ENCODE measurements at regions not wholly inside any gene's neighbourhood (a gene's known extent, or its start where the extent isn't known, plus 50 kb on each side); places are given as distances from the start of the nearest gene placed in this dataset.

- no peak for DNase-seq
These were observed 692.2 kb upstream of the KLHL29 start for GRCh38 chr2:22692746-22693145.

DNA sequence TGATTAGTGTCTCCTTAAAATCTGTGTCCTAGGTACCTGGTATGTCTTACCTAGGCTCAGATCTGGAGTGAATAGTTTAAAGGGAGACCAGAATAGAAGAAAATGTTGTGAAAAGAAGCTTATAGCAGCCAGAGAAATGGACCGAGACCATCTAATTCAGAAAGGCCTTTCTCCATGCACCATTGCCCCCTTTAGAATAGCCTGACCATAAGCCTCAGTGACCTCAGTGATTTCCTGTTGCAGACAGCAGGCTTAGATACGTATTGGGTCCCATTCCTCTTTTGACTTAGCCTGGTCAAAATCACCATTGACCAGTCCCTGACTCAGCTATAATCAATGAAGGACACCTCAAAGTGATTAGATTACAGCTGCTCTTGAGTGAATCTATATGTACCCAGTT, 690.7 kb upstream of the KLHL29 start:
- DNase-seq, result no peak

DNA sequence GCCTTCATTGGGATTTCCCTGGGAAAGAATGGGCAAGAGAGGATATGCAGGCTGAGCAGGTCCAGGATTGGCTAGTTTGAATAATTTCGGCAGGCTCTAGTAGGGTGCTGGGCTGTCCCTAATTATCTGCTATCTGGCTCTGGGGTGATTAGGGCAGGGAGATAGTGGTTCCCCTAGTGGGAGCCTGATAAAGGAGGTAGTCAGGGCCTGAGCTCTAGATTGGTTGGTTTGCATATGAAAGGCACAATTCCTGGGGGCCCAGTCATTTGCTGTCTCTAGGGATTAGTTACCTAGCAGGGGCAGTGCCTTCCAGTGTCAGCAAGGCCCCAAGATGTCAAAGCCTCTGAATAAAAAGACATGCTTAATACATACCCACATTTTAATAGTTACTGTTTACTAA, 690.1 kb upstream of the KLHL29 start:
- no peak for DNase-seq

DNA sequence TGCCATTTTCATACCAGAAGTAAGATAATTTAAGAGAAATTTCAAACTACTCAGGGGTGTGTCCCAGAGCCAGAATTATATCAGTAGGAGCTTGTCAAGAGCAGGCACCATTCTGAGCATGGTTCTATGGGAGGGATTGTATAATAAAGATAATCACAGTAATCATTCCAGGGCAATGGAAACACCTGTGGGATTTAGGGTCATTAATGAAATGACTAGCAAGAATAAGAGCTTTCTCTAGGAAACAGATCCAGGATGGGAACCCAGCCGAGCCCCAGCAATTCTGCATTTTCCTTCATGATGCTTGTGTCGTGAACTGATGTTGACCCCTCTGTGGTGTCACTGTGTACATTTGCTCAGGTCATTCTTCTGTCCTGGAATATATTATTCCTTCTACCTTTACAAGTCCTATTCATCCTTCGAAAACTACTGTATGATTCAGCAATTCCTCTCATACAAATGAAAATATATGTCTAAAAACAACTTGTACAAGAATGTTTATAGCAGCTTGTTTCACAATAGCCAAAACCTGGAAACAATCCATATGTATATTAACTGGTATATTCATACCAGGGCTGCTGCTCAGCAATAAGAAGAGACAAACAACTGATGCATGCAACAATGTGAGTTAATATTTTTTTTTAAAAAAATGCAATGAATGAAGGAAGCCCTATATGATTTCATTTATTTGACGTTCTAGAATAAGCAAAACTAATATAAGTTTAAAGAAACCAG, 687.8 kb upstream of the KLHL29 start:
- no peak for DNase-seq

DNA sequence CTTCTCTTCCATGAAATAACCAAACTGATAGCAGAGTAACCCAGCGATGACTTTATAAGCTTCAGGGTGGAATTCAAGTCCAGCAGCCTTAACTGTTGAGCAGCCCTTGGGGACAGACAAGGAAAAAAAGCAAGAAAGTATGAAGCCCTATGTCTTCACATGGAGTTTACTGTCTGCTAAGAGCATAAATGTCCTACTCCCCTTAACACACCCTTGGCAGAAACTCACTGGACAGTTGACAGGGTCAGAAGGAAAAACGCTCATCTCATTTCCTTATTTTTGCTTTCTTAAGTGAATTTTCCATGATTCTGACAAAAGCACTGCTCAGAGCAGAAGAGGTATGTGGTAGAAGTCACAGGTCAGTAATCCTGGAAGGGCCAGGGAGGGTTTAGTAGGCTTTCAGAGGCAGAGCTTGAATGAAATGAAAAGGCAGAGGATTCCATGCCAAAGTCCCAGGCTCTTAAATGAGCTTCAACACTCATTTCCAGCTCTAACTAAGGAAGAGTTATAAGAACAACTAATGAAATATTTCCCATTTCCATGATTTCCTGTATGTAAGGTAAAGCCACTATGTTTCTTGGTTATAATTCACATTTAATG, 683.3 kb upstream of the KLHL29 start:
- DNase-seq, result no peak

DNA sequence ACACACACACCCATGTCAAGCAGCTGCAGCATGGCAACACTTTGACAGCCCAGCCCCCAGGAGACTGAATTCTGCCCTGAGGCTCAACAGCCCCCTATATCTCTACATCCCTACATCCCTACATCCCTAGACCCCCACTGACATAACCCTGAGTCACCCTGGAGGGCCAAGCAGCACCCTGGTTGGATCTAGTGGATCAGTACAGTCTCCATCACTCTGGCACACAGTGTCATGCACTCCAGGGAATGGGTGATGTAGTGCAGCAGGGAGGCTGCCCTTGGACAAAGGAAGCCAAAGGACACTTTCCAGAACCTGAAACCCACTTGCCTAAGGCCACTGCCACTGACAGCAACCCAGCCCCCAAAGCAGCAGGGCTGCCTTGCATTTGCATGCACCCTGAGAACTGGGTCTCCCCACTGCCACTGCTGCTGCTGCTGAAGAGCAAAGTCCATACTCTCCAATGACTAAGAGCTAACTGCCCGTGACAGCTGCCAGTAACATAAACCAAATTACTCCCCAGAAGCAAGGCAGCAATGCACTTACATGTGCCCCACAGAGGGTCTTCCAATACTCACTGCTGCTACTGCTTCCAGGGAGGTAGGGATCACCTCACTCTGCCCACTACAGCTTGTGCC, 681.6 kb upstream of the KLHL29 start:
- no peak for DNase-seq

- no peak for DNase-seq
These were observed 665.6 kb upstream of the KLHL29 start for GRCh38 chr2:22719396-22719795.

- DNase-seq, result no peak
These were observed 655.5 kb upstream of the KLHL29 start for GRCh38 chr2:22729466-22729865.

GRCh38 chr2:22734373-22735045, 650.5 kb upstream of the KLHL29 start:
- DNase-seq, result no peak

GRCh38 chr2:22737144-22737543, 647.8 kb upstream of the KLHL29 start:
- DNase-seq, result no peak

GRCh38 chr2:22741216-22741615, 643.8 kb upstream of the KLHL29 start:
- no peak for DNase-seq

GRCh38 chr2:22748909-22749308, 636.1 kb upstream of the KLHL29 start:
- DNase-seq, result no peak

GRCh38 chr2:22753476-22753875, 631.5 kb upstream of the KLHL29 start:
- no peak for DNase-seq

GRCh38 chr2:22756276-22757043, 628.5 kb upstream of the KLHL29 start:
- DNase-seq, result no peak

GRCh38 chr2:22769497-22769896, 615.5 kb upstream of the KLHL29 start:
- DNase-seq, result no peak

DNA sequence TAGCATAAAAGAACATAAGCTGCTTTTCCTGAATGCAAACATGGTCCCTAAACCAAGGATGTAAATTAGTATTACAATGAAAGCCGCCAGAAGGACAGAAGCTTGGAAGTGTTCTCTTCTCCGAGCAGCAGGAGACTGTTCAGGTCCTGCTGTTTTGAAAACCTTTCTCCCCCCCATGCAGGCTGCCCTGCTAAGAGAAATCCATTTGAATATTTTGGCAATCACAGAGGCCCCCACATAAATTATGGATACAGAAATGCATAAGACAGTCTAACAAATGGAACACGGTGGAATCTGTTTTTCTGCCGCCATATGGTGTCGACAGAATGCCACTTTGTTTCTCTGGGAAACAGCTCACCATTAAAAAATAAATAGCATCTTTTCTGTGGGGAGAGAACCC, 600.4 kb upstream of the KLHL29 start:
- no peak for DNase-seq

GRCh38 chr2:22786817-22787216, 598.2 kb upstream of the KLHL29 start:
- no peak for DNase-seq

GRCh38 chr2:22787745-22788144, 597.2 kb upstream of the KLHL29 start:
- DNase-seq, result no peak

GRCh38 chr2:22788749-22789327, 596.1 kb upstream of the KLHL29 start:
- no peak for DNase-seq

DNA sequence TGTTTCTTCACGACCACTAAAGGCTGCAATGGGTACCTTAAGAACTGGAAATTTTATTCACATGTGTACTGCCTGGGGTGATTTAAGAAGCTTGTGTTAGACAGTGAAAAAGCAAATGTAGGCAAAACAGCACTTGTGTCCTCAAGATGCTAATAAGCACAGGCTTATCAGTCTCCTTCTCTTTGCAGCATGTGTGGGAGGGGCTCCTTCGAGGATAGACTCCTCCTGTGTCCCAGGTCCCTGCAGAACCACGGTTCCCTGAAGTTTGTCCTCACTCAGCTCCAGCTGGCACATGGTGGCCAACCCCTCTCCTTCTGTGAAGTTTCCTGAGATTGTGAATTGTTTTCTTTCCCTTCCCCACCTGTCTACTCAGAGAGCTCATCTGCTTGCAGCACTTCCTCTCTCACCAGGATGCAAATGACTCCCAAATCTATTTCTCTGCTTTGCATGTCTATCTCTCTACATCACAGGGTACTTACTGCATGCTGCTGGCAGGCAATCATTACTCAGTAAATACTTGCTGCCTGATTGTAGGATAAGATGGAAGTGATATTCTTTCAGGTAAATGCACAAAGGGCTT, 589.6 kb upstream of the KLHL29 start:
- no peak for DNase-seq

- no peak for DNase-seq
These were observed 586.6 kb upstream of the KLHL29 start for GRCh38 chr2:22798386-22798785.

DNA sequence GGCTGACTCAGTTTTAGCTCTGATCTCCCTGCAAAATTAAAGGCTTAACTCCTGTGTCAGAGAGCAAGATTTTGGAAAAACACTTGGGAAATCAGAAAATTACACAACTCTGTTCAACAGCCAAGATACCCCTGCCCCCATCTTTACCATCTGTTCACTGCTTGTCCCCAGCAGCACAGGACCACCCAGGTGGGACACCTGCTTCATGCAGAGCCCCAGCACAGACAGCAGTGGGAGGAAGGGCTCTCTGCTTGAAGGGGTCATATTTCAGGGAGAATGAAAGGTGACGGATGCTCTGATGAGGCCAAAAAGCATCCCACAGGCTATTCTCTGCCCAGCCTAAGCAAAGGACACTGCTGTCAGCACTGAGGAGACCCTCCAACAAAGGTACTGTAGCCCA, 584.6 kb upstream of the KLHL29 start:
- DNase-seq, result no peak
